Prostate gland (tissue), 2 donors: ENCODE measurements at regions not wholly inside any gene's neighbourhood (a gene's known extent, or its start where the extent isn't known, plus 50 kb on each side); places are given as distances from the start of the nearest gene placed in this dataset.

Experiments used
- DNase-seq: peaks from one replicate; pipeline ENCODE4 v3.0.0-alpha.2; 2019; ENCODE audit warnings: low spot score
- H3K27ac ChIP-seq, 2 donors: fragments of 200-600 bp; sonication (generic); 2 replicates each; pipeline ENCODE4 v1.5.1; 2017 to 2019
- H3K27me3 ChIP-seq: fragments of 200-600 bp; sonication (generic); replicated peaks from 2 replicates; pipeline ENCODE4 v1.5.1; 2019; ENCODE audit not compliant: insufficient read depth
- H3K36me3 ChIP-seq, 2 donors: fragments of 200-600 bp; sonication (generic); 1 replicate in 1 of 2; 2 replicates in 1 of 2; pipeline versions ENCODE4 v1.5.1 to v1.8.1; 2017 to 2019
- H3K4me1 ChIP-seq: fragments of 200-600 bp; sonication (generic); replicated peaks from 2 replicates; pipeline ENCODE4 v1.5.1; 2019
- H3K4me3 ChIP-seq, 2 donors: fragments of 200-600 bp; sonication (generic); 2 replicates each; pipeline ENCODE4 v1.5.1; 2017 to 2019
- H3K9me3 ChIP-seq: fragments of 200-600 bp; sonication (generic); 2 replicates; pipeline ENCODE4 v1.5.1; 2017
- CTCF ChIP-seq, 4 experiments: fragments of 200-600 bp in 2 of 4; fragments of 450-650 bp in 2 of 4; sonication (generic) in 2 of 4; IDR thresholded peaks; 1 replicate in 3 of 4; 2 replicates in 1 of 4; pipeline ENCODE4 v1.5.1; 2016 to 2019; ENCODE audit warnings: antibody characterized with exemption in 4 of 4, mild to moderate bottlenecking in 2 of 4, moderate library complexity in 2 of 4
- POLR2A ChIP-seq: fragments of 450-650 bp; IDR thresholded peaks from one replicate; pipeline ENCODE4 v1.6.1; 2016; ENCODE audit warnings: antibody characterized with exemption, mild to moderate bottlenecking
- POLR2AphosphoS5 ChIP-seq: sonication (generic); formaldehyde crosslinking; IDR thresholded peaks from one replicate; pipeline ENCODE4 v1.6.1; 2017; ENCODE audit warnings: antibody characterized with exemption
- WGBS: methylation state at CpG from one replicate; pipeline ENCODE4 v1.1.5; 2018; 5-methylcytosine and 5-hydroxymethylcytosine counted together
- intact Hi-C: fragments of 100-400 bp; cut with DNase I; formaldehyde crosslinking; loops from one replicate; pipeline ENCODE4 v1.14.2; 2022

GRCh38 chr2:195407783-195408182 lies 249.2 kb upstream of the SLC39A10 start:
- no peaks in the 10 kb centered on the region for H3K9me3 ChIP-seq
- intact Hi-C loops, result no loop called here
- 88% methylated on average over 3 of the region's 3 CpGs for WGBS
- TF ChIP-seq POLR2A (no peak), CTCF (IDR thresholded peaks at IDR 0.05) (no peak), POLR2AphosphoS5 (no peak)
- no peak overlapping the region for H3K27ac ChIP-seq
- no peak for DNase-seq
- no peaks in the 10 kb centered on the region for H3K4me1 ChIP-seq
- no peaks in the 10 kb centered on the region for H3K27me3 ChIP-seq
- H3K36me3 ChIP-seq, result no peaks in the 10 kb centered on the region
- H3K4me3 ChIP-seq, result no peak overlapping the region

- Histone ChIP-seq H3K27ac (no peak overlapping the region), H3K4me3 (no peak overlapping the region), H3K4me1 (no peaks in the 10 kb centered on the region), H3K9me3 (no peaks in the 10 kb centered on the region), H3K27me3 (no peaks in the 10 kb centered on the region), H3K36me3 (no peaks in the 10 kb centered on the region)
- no peak for DNase-seq
- WGBS, result 90% methylated on average over 13 of the region's 13 CpGs
- intact Hi-C loops, result no loop called here
- TF ChIP-seq POLR2A (no peak), CTCF (IDR thresholded peaks at IDR 0.05) (no peak), POLR2AphosphoS5 (no peak)
Measured at GRCh38 chr2:195406886-195407603, 250.0 kb upstream of the SLC39A10 start.

GRCh38 chr2:195404651-195405050 lies 252.4 kb upstream of the SLC39A10 start:
- Histone ChIP-seq H3K27me3 (no peaks in the 10 kb centered on the region), H3K36me3 (no peaks in the 10 kb centered on the region), H3K4me1 (no peaks in the 10 kb centered on the region), H3K4me3 (no peak overlapping the region), H3K9me3 (no peaks in the 10 kb centered on the region), H3K27ac (no peak overlapping the region)
- WGBS, result 70% methylated on average over 2 of the region's 2 CpGs
- intact Hi-C loops, result no loop called here
- DNase-seq, result no peak
- TF ChIP-seq CTCF (IDR thresholded peaks at IDR 0.05) (no peak), POLR2AphosphoS5 (no peak), POLR2A (no peak)

- DNase-seq, result no peak
- Histone ChIP-seq H3K27me3 (no peaks in the 10 kb centered on the region), H3K27ac (no peak overlapping the region), H3K9me3 (no peaks in the 10 kb centered on the region), H3K4me3 (no peak overlapping the region), H3K36me3 (no peaks in the 10 kb centered on the region), H3K4me1 (peaks cover 4% of the 10 kb centered on the region)
- TF ChIP-seq CTCF (IDR thresholded peaks at IDR 0.05) (no peak), POLR2AphosphoS5 (no peak), POLR2A (no peak)
- WGBS, result 89% methylated on average over 2 of the region's 2 CpGs
- intact Hi-C loops, result no loop called here
Measured at GRCh38 chr2:195396479-195396878, 260.5 kb upstream of the SLC39A10 start.

- no peak for TF ChIP-seq POLR2A
- TF ChIP-seq CTCF (IDR thresholded peaks at IDR 0.05), result no peak
- no peak for TF ChIP-seq POLR2AphosphoS5
- H3K4me3 ChIP-seq, result no peak overlapping the region
- H3K36me3 ChIP-seq, result no peaks in the 10 kb centered on the region
- peaks cover 4% of the 10 kb centered on the region for H3K4me1 ChIP-seq
- H3K9me3 ChIP-seq, result no peaks in the 10 kb centered on the region
- intact Hi-C loops, result no loop called here
- no peak for DNase-seq
- no peaks in the 10 kb centered on the region for H3K27me3 ChIP-seq
- no peak overlapping the region for H3K27ac ChIP-seq
Measured at GRCh38 chr2:195395362-195395761, 261.7 kb upstream of the SLC39A10 start.
